Kidney epithelial cell (primary cell): ENCODE measurements at regions not wholly inside any gene's neighbourhood (a gene's known extent, or its start where the extent isn't known, plus 50 kb on each side); places are given as distances from the start of the nearest gene placed in this dataset.

ENCODE experiments used
- DNase-seq: peaks from one replicate; pipeline ENCODE4 v3.0.0-alpha.2; 2010; ENCODE audit warnings: low read depth
- H3K27me3 ChIP-seq: 2 replicates; pipeline ENCODE4 v1.6.0; 2011; ENCODE audit warnings: low read length; ENCODE audit not compliant: control insufficient read depth, insufficient read depth
- H3K36me3 ChIP-seq: 2 replicates; pipeline ENCODE4 v1.5.1; 2011; ENCODE audit warnings: low read length; ENCODE audit not compliant: control insufficient read depth, insufficient read depth
- H3K4me3 ChIP-seq: 2 replicates; pipeline ENCODE4 v1.5.1; 2011; ENCODE audit warnings: low read depth, mild to moderate bottlenecking, control low read depth, low read length
- TF ChIP-seq, protein P1 (sequence below): IDR thresholded peaks from 2 replicates; pipeline ENCODE4 v1.5.1; 2011; ENCODE audit warnings: mild to moderate bottlenecking, moderate library complexity, low read length, control low read depth, inconsistent platforms; ENCODE audit not compliant: insufficient read depth, poor library complexity, severe bottlenecking

DNA sequence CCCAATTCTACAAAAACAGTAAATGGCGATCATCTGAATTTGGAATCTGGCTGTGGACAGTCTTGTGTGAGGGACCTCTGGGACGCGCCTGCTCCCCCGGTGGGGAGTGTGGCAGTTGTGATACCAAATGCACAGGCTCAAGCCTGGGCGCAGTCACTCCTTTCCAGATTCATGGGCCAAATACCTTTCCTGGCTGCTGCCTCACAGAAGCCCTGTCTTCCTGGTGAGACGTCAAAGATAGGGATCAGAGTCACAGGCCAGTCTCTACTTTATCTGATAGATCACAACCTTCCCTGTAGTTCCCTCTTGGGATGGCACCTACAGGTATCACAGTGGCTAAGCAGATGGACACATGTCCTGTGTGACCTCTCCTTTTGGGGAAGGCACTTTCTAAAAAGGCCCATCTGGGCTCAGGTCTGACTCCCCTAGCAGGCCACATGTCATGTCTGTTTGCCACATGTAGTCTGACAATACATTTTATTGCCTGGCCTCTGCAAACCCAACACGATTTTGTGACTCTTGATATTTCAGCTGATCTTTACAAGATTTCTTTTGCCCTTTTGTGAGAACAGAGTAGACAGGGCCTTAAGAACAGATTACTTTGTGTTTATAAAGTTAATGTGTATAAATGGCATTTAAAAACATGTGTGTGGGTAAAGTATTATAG is 150.1 kb downstream of the SNX10 start:
- no peaks in the 10 kb centered on the region for H3K36me3 ChIP-seq
- no peak overlapping the region for H3K4me3 ChIP-seq
- no peaks in the 10 kb centered on the region for H3K27me3 ChIP-seq
- DNase-seq: no peak
- TF ChIP-seq, protein P1, sequence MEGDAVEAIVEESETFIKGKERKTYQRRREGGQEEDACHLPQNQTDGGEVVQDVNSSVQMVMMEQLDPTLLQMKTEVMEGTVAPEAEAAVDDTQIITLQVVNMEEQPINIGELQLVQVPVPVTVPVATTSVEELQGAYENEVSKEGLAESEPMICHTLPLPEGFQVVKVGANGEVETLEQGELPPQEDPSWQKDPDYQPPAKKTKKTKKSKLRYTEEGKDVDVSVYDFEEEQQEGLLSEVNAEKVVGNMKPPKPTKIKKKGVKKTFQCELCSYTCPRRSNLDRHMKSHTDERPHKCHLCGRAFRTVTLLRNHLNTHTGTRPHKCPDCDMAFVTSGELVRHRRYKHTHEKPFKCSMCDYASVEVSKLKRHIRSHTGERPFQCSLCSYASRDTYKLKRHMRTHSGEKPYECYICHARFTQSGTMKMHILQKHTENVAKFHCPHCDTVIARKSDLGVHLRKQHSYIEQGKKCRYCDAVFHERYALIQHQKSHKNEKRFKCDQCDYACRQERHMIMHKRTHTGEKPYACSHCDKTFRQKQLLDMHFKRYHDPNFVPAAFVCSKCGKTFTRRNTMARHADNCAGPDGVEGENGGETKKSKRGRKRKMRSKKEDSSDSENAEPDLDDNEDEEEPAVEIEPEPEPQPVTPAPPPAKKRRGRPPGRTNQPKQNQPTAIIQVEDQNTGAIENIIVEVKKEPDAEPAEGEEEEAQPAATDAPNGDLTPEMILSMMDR: no peak

DNA sequence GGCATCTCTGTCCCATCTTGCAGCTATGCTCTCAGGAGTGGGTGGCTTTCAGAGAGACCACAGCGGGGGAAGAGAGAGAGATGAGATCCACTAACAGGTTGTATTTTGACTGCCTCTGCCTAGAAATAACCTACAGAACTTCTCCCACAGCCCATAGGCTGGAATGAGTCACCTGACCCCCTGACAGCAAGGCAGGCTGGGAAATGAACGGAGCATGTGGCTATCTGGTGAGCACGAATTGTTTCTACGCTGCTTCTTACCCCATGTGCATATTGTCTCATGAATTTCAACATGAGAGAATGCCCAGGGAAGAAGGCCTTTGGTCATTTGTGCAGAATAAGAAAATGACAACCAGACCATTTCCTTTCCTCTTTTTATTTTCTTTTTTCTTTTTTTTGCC is 151.3 kb downstream of the SNX10 start:
- no peaks in the 10 kb centered on the region for H3K27me3 ChIP-seq
- no peaks in the 10 kb centered on the region for H3K36me3 ChIP-seq
- no peak overlapping the region for H3K4me3 ChIP-seq
- TF ChIP-seq, protein P1: no peak
- no peak for DNase-seq

DNA sequence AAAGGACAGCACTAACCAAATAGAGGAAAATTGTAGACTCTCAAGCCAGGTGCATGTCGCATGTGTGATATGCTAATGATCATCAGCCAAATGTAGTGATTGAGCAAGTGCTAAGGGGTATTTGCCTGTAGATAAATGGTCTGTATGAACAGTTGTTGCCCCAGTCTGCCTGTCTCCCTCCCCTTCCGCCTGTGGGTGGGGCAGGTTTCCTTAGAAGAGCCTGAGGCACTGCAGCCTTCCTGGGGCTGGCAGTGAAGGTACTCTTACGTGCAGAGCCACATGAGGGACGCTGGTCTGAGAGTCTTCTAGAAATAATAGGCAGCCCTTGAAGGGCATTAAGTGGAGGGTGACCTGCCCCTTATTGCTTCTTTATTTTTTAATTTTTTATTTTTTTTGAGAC is 152.1 kb downstream of the SNX10 start:
- Histone ChIP-seq H3K27me3 (no peaks in the 10 kb centered on the region), H3K4me3 (no peak overlapping the region), H3K36me3 (no peaks in the 10 kb centered on the region)
- no peak for DNase-seq
- TF ChIP-seq, protein P1: no peak

DNA sequence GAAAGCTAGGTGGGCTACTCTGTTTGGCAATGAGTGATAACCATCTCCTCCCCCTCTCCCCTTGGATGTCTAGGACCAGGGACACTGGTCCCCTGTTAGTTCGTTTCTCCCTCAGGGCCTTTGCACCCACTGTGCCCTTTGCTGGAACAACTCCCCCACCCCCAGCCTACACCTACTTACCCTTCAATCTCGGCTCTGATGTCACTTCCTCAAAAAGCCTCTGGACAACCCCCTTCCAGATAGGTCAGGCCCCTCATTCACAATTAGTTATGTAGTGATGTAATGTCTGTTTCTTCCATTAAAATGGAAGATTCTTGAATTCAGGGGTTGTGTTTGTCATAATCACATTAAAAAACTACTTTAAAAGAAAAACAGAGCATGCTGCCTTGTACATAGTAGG is 152.9 kb downstream of the SNX10 start:
- H3K36me3 ChIP-seq: no peaks in the 10 kb centered on the region
- DNase-seq: no peak
- no peaks in the 10 kb centered on the region for H3K27me3 ChIP-seq
- H3K4me3 ChIP-seq: no peak overlapping the region
- TF ChIP-seq, protein P1: no peak

DNA sequence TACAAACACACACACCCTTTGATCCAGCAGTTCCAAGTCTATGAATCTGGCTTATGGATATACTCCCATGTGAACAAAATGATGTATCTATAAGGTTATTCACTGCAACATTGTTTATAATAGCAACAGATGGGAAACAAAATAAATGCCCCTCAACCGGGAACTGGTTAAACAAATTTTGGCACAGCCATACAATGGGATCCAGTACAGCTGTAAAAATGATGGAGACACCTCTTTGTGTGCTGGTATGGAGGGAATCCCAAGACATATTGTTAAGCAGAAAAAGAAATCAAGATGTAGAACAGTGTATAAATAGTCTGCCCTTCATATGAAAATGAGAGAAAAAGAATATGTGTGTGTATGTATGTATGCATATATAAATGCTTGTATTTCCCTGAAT is 155.5 kb downstream of the SNX10 start:
- H3K4me3 ChIP-seq: no peak overlapping the region
- DNase-seq: no peak
- no peaks in the 10 kb centered on the region for H3K36me3 ChIP-seq
- H3K27me3 ChIP-seq: no peaks in the 10 kb centered on the region
- TF ChIP-seq, protein P1: no peak
